Fibroblast of lung (primary cell): ENCODE measurements at regions not wholly inside any gene's neighbourhood (a gene's known extent, or its start where the extent isn't known, plus 50 kb on each side); places are given as distances from the start of the nearest gene placed in this dataset.
"Not testable (repeated sequence)": the region's sequence is repeated elsewhere in the genome, so short reads cannot be mapped to it uniquely, and the experiment has no call there.

Experiments used
- DNase-seq, 2 donors: peaks; one replicate each; pipeline versions ENCODE4 v3.0.0 to v3.0.0-alpha.2; 2010; ENCODE audit warnings: low read depth in 2 of 2
- H2AFZ ChIP-seq: 2 replicates; pipeline ENCODE4 v1.5.1; 2012; ENCODE audit warnings: low read length, control low read depth, inconsistent platforms
- H3K27ac ChIP-seq: 2 replicates; pipeline ENCODE4 v1.5.1; 2011; ENCODE audit warnings: low read length, control low read depth; ENCODE audit not compliant: insufficient read depth
- H3K27me3 ChIP-seq: 2 replicates; pipeline ENCODE4 v1.5.1; 2011; ENCODE audit warnings: mild to moderate bottlenecking, low read length; ENCODE audit not compliant: control insufficient read depth, insufficient read depth
- H3K36me3 ChIP-seq: 2 replicates; pipeline ENCODE4 v1.5.1; 2011; ENCODE audit warnings: low read length; ENCODE audit not compliant: control insufficient read depth, insufficient read depth
- H3K4me1 ChIP-seq: 2 replicates; pipeline ENCODE4 v1.5.1; 2011; ENCODE audit warnings: low read length; ENCODE audit not compliant: control insufficient read depth, insufficient read depth; ENCODE audit errors: extremely low read depth
- H3K4me2 ChIP-seq: 2 replicates; pipeline ENCODE4 v1.5.1; 2011; ENCODE audit warnings: low read length, control low read depth; ENCODE audit not compliant: insufficient read depth; ENCODE audit errors: extremely low read depth
- H3K4me3 ChIP-seq, 4 experiments: fragments of 200-600 bp in 1 of 4; sonication (generic) in 1 of 4; replicated peaks in 1 of 4; 2 replicates each; pipeline ENCODE4 v1.5.1; 2011 to 2016; ENCODE audit warnings: low read length in 4 of 4, low read depth in 3 of 4, mild to moderate bottlenecking in 3 of 4, control low read depth in 2 of 4, inconsistent platforms in 1 of 4, mixed read lengths in 1 of 4; ENCODE audit not compliant: insufficient read depth in 1 of 4; ENCODE audit errors: control extremely low read depth in 1 of 4
- H3K79me2 ChIP-seq: 2 replicates; pipeline ENCODE4 v1.5.1; 2012; ENCODE audit warnings: mild to moderate bottlenecking, low read length, inconsistent platforms; ENCODE audit not compliant: control insufficient read depth, insufficient read depth
- H3K9ac ChIP-seq: 2 replicates; pipeline ENCODE4 v1.5.1; 2011; ENCODE audit warnings: mild to moderate bottlenecking, low read length, control low read depth; ENCODE audit not compliant: insufficient read depth
- H3K9me3 ChIP-seq: 2 replicates; pipeline ENCODE4 v1.5.1; 2012; ENCODE audit warnings: low read depth, low read length; ENCODE audit not compliant: control insufficient read depth, insufficient read depth
- H4K20me1 ChIP-seq: 2 replicates; pipeline ENCODE4 v1.5.1; 2011; ENCODE audit warnings: low read length; ENCODE audit not compliant: control insufficient read depth, insufficient read depth; ENCODE audit errors: extremely low read depth
- EZH2 ChIP-seq: IDR thresholded peaks from 2 replicates; pipeline ENCODE4 v1.5.1; 2012; ENCODE audit warnings: low read length, control low read depth, mild to moderate bottlenecking; ENCODE audit errors: missing control alignments
- TF ChIP-seq, protein P1 (sequence below), 2 donors: IDR thresholded peaks in 1 of 2; conservative IDR thresholded peaks in 1 of 2; 1 replicate in 1 of 2; 2 replicates in 1 of 2; pipeline ENCODE4 v1.5.1; 2011 to 2012; ENCODE audit warnings: low read length in 2 of 2, control low read depth in 1 of 2, inconsistent platforms in 1 of 2, low read depth in 1 of 2, mild to moderate bottlenecking in 1 of 2

DNA sequence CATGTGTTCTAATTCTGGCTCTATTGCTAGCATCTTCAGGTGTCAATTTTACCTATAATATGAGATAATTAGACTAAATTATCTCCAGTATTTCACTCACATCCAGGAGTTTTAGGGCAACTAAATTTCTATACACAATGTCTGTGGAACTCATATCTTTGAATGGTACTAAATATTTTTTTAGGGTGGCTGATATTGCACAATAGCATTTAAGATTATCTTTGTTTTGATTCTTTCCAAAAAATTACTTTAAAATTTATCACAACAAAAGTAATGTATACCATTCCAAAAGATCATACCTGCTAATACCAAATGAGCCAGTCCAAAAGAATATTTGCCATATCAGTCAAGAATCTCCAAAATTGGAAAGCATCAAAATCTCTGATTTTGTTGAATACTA, 285.5 kb downstream of the SEMA3D start:
- Histone ChIP-seq H3K36me3 (no peaks in the 10 kb centered on the region), H3K4me1 (no peaks in the 10 kb centered on the region), H3K27ac (no peak overlapping the region), H3K27me3 (no peaks in the 10 kb centered on the region), H2AFZ (no peak overlapping the region), H3K4me3 (no peak overlapping the region), H3K9me3 (no peaks in the 10 kb centered on the region), H3K79me2 (no peaks in the 10 kb centered on the region), H3K4me2 (no peak overlapping the region), H3K9ac (no peak overlapping the region), H4K20me1 (no peaks in the 10 kb centered on the region)
- TF ChIP-seq, protein P1, sequence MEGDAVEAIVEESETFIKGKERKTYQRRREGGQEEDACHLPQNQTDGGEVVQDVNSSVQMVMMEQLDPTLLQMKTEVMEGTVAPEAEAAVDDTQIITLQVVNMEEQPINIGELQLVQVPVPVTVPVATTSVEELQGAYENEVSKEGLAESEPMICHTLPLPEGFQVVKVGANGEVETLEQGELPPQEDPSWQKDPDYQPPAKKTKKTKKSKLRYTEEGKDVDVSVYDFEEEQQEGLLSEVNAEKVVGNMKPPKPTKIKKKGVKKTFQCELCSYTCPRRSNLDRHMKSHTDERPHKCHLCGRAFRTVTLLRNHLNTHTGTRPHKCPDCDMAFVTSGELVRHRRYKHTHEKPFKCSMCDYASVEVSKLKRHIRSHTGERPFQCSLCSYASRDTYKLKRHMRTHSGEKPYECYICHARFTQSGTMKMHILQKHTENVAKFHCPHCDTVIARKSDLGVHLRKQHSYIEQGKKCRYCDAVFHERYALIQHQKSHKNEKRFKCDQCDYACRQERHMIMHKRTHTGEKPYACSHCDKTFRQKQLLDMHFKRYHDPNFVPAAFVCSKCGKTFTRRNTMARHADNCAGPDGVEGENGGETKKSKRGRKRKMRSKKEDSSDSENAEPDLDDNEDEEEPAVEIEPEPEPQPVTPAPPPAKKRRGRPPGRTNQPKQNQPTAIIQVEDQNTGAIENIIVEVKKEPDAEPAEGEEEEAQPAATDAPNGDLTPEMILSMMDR (conservative IDR thresholded peaks at IDR 0.05 in 1 of 2, IDR thresholded peaks at IDR 0.05 in 1 of 2; ENCODE audit: low read depth in 1 of 2, low read length in 2 of 2) = no peak
- DNase-seq = no peak

GRCh38 chr7:84900215-84900614, 286.6 kb downstream of the SEMA3D start:
- no peaks in the 10 kb centered on the region for H3K4me1 ChIP-seq
- H3K9me3 ChIP-seq = no peaks in the 10 kb centered on the region
- no peaks in the 10 kb centered on the region for H3K36me3 ChIP-seq
- H3K4me3 ChIP-seq = no peak overlapping the region
- no peaks in the 10 kb centered on the region for H3K27me3 ChIP-seq
- no peaks in the 10 kb centered on the region for H4K20me1 ChIP-seq
- DNase-seq = no peak
- H3K4me2 ChIP-seq = no peak overlapping the region
- no peak for TF ChIP-seq EZH2
- TF ChIP-seq, protein P1 (conservative IDR thresholded peaks at IDR 0.05 in 1 of 2, IDR thresholded peaks at IDR 0.05 in 1 of 2; ENCODE audit: low read depth in 1 of 2, low read length in 2 of 2) = no peak
- H3K27ac ChIP-seq = no peak overlapping the region
- no peak overlapping the region for H2AFZ ChIP-seq
- no peaks in the 10 kb centered on the region for H3K79me2 ChIP-seq
- no peak overlapping the region for H3K9ac ChIP-seq

GRCh38 chr7:84895563-84895962, 291.3 kb downstream of the SEMA3D start:
- H2AFZ ChIP-seq = no peak overlapping the region
- no peak for TF ChIP-seq EZH2
- TF ChIP-seq, protein P1 (conservative IDR thresholded peaks at IDR 0.05 in 1 of 2, IDR thresholded peaks at IDR 0.05 in 1 of 2; ENCODE audit: low read depth in 1 of 2, low read length in 2 of 2) = no peak
- H3K4me2 ChIP-seq = no peak overlapping the region
- H3K79me2 ChIP-seq = no peaks in the 10 kb centered on the region
- no peak for DNase-seq
- H4K20me1 ChIP-seq = no peaks in the 10 kb centered on the region
- H3K9me3 ChIP-seq = no peaks in the 10 kb centered on the region
- no peak overlapping the region for H3K4me3 ChIP-seq
- H3K27ac ChIP-seq = no peak overlapping the region
- no peaks in the 10 kb centered on the region for H3K4me1 ChIP-seq
- H3K27me3 ChIP-seq = no peaks in the 10 kb centered on the region
- no peak overlapping the region for H3K9ac ChIP-seq
- H3K36me3 ChIP-seq = no peaks in the 10 kb centered on the region

DNA sequence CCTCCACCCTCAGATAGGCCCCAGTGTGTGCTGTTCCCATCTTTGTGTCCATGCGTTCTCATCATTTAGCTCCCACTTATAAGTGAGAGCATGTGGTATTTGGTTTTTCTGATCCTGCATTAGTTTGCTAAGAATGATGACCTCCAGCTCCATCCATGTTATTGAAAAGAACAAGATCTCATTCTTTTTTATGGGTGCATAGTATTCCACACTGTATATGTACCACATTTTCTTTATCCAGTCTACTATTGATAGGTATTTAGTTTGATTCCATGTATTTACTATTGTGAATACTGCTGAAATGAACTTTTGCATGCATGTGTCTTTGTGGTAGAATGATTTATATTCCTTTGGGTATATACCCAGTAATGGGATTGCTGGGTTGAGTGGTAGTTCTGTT, 303.3 kb downstream of the SEMA3D start:
- H2AFZ ChIP-seq, H3K79me2 ChIP-seq, H3K4me1 ChIP-seq, H4K20me1 ChIP-seq, H3K9ac ChIP-seq, H3K27me3 ChIP-seq, H3K27ac ChIP-seq, H3K36me3 ChIP-seq, H3K9me3 ChIP-seq, H3K4me3 ChIP-seq, DNase-seq, H3K4me2 ChIP-seq: not testable (repeated sequence)

DNA sequence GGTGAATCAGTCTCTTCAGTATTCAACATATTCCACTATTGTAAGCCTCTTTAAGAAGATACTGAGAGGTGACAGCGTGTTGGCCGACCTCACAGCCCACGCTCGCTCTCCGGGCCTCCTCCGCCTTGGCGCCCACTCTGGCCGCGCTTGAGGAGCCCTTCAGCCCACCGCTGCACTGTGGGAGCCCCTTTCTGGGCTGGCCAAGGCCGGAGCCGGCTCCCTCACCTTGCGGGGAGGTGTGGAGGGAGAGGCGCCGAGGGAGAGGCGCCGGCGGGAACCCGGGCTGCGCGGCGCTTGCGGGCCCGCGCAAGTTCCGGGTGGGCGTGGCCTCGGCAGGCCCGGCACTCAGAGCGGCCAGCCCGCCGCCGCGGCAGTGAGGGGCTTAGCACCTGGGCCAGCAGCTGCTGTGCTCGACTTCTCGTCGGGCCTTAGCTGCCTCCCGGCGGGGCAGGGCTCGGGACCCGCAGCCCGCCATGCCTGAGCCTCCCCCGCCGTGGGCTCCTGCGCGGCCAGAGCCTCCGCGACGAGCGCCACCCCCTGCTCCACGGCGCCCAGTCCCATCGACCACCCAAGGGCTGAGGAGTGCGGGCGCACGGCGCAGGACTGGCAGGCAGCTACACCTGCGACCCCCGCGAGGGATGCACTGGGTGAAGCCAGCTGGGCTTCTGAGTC, 306.4 kb downstream of the SEMA3D start:
- DNase-seq, H3K9ac ChIP-seq, H3K36me3 ChIP-seq, H3K79me2 ChIP-seq, H4K20me1 ChIP-seq, H3K27ac ChIP-seq, H3K27me3 ChIP-seq, H3K4me3 ChIP-seq, H3K9me3 ChIP-seq, H3K4me2 ChIP-seq, H3K4me1 ChIP-seq, H2AFZ ChIP-seq: not testable (repeated sequence)
